ENCODE measurements at regions not wholly inside any gene's neighbourhood (a gene's known extent, or its start where the extent isn't known, plus 50 kb on each side); places are given as distances from the start of the nearest gene placed in this dataset.
"Not testable (repeated sequence)": the region's sequence is repeated elsewhere in the genome, so short reads cannot be mapped to it uniquely, and the experiment has no call there.

DNA sequence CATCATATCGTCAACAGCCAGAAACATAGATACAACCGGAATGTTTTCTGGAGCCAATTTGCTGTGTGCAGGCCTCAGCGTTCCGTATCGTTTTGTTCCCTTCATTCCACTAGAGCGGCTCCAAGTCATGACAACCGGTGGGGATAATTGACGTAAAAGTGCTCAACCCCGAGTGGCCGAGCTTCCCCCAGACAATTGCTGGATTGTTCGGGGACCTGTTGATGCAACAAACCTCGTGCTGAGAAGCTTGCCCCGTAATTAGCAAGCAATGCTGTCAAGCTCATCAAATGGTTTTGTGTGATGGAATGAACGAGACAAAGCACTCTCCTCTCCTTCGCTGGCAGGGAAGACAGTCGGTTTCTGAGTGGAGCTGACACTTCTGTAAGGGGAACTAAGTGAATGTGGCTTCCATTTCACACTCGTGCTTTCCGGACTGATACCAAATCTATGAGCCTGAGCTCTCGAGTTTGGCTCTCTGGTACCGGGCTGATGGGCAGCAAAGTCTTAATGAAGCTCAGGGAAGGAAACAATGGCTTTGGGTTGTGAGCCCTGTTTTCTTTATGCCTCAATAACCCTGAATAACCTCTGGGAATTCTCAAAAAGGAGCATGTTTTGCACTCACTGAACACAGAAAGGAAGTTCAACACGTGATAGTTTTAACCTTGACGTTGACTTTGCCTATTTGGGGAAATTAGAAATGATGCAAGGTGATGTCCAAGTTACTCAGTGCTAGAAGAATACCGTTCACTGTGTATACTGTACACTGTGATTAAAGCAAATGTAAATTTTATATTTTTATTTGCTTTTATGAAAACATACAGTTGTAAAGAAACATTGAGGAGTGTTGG lies 220.5 kb downstream of the BAMBI start:
- no peak overlapping the region for H3K4me3 ChIP-seq (ENCODE audit: low read length)
- TF ChIP-seq ZNF274 (IDR thresholded peaks at IDR 0.05; ENCODE audit: low read depth, low read length): no peak

DNA sequence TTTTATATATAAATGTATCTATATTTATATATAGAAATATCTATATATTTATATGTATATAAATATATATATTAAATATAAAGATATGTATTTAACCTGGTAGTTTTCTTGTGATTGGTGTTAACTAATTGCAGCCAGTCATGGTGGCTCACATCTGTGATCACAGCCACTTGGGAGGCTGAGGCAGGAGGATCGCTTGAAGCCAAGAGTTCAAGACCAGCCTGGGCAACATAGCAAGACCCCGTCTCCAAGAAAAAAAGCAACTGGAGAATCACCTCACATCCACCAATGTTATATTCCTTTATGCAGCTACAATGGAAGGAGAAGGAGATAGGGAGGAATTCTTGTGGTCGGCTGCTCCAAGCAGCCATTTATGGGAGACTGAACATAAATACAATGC lies 224.9 kb downstream of the BAMBI start:
- H3K4me3 ChIP-seq (ENCODE audit: low read length): no peak overlapping the region
- no peak for TF ChIP-seq ZNF274 (IDR thresholded peaks at IDR 0.05; ENCODE audit: low read depth, low read length)

DNA sequence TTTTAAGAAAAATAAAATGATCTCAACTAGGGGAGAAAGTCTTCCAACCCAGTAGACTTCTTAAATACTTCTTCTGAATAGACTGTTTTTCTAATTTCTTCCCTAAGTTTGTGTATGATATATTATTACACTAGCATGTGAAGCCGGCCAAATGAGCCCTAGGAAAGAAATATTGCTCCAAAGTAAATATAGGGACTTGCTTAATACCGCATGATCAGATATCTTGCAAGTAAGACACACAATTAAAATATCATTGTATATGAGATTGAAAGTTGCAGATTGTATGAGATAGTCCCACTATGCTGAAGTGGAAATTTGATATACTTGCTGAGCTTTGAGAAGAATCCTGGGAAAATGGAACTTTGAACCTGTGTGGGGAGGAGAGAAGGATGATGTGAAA lies 225.7 kb downstream of the BAMBI start:
- H3K4me3 ChIP-seq (ENCODE audit: low read length): no peak overlapping the region
- TF ChIP-seq ZNF274 (IDR thresholded peaks at IDR 0.05; ENCODE audit: low read depth, low read length): no peak

DNA sequence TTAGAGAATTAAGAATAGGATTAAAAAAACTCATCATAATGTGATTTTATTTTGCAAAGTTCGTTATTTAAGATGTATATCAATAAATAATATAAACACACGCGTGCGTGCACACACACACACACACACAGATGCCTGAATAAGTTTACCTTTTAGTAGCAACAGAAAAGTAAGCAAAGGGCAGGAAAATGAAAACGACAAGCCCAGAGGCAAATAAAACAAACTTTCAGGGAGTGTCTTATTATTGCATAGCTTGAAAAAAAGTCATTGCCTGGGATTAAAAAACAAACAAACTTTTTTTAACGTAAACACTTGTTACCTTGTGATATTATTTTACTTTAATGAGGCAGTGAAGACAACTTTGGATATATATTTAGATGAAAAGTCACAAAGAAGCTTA lies 226.4 kb downstream of the BAMBI start:
- H3K4me3 ChIP-seq (ENCODE audit: low read length): no peak overlapping the region
- TF ChIP-seq ZNF274 (IDR thresholded peaks at IDR 0.05; ENCODE audit: low read depth, low read length): no peak

DNA sequence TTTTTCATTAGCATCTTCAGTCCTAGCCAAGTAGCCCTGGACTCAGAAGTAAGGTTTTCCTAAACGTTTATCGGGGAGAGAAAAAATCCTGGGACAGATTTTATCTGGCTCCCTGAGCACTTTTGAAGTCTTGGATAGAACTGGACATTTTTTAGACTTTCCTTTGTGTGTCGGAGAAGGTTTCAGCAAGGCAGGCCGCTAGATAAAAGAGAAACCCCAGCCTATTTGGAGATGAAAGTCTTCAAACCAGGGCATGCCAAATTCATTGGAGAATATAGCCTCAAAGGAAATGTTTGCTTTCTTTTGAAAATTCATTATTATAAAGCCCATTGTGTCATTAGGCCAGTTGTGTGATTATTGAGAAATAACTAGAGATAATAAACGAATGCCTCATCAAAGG lies 228.1 kb downstream of the BAMBI start:
- H3K4me3 ChIP-seq (ENCODE audit: low read length): no peak overlapping the region
- TF ChIP-seq ZNF274 (IDR thresholded peaks at IDR 0.05; ENCODE audit: low read depth, low read length): no peak

DNA sequence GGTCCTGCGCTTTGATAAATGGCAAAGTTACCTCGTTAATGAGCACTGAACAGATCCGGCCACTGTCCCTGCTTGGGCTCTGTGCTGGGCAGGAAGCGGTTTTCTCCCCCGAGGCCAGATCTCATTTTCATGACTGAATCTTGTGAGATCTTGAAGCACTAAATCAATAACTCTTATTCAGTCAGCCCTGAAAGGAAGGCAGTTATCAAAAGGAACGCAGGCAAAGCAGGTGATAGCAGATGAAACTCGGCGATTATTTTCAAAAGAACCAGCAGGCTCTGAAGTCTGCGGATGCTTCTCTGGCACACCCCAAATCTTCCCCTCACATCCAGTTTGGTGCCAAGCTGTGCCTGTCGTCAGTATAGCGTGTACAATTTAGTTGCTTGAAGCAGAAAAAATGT lies 228.7 kb downstream of the BAMBI start:
- no peak for TF ChIP-seq ZNF274 (IDR thresholded peaks at IDR 0.05; ENCODE audit: low read depth, low read length)
- no peak overlapping the region for H3K4me3 ChIP-seq (ENCODE audit: low read length)

DNA sequence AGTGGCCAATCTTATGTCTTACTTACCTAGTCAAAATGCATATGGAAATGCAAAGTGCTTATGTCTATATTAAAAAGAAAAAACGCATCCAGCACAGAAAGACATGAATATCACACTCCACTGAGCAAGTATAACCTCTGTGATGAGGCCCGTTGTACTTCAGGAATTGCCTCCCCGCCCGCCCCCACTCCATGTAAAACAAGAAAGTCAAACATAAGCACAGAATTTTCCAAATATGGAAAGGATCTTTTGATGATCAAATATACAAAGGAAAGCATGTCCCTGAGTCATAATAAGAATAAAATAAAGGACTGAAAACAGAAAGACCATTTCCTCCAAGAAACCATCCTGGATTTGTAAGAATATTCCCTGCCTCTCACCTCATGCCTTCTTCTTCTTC lies 229.1 kb downstream of the BAMBI start:
- no peak overlapping the region for H3K4me3 ChIP-seq (ENCODE audit: low read length)
- no peak for TF ChIP-seq ZNF274 (IDR thresholded peaks at IDR 0.05; ENCODE audit: low read depth, low read length)

DNA sequence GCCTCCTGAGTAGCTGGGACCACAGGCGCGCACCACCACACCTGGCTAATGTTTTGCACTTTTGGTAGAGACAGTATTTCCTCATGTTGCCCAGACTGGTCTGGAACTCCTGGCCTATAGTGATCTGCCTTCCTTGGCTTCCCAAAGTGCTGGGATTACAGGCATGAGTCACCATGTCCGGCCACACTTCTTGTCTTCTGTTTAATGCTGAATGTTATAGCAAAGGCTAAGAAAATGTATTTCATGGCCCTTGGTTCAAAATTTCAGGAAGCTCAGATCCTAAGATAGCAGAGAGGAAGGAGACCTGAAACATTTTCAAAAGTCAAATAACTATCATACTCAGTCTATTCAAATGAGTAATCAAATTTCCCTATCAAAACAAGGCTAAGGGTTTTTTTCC lies 229.6 kb downstream of the BAMBI start:
- no peak for TF ChIP-seq ZNF274 (IDR thresholded peaks at IDR 0.05; ENCODE audit: low read depth, low read length)
- H3K4me3 ChIP-seq (ENCODE audit: low read length): no peak overlapping the region

DNA sequence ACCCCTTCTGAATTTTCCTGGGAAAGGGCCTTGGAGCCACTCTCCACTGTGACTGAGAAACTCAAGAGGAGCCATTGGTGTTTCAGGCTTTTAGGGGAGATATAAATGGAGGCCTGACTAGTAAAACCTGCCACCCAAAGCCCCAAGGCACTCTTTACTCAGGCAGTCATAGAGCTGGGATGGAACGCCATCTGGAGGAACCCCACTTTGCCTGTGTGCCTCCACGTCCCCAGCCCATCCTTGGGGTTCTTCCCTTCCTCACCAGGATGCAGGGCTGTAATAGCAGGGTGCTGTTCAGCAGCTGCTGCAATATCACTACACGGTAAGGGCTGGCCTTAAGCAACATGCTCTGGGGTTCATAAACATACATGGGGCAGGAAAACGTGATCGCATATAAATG lies 232.6 kb downstream of the BAMBI start:
- TF ChIP-seq ZNF274 (IDR thresholded peaks at IDR 0.05; ENCODE audit: low read depth, low read length): no peak
- no peak overlapping the region for H3K4me3 ChIP-seq (ENCODE audit: low read length)

DNA sequence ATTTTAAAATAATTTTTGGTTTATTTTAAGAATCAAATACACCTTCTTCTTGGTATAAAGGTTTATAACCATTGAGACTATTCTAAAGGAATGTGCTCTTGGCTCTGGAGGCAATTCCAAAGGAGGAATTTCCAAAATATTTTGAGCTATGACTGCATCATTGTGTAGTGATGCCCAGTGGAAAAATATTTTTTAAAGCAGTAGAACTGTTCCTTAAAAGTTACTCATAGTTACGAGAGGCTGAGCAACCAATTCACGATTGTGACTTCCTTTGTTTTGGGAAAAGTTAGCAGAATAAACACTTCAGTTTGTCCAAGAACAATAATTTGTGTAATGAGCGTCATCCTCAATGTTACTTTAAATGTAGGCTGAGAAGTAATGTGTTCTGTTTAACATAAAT lies 233.6 kb downstream of the BAMBI start:
- no peak overlapping the region for H3K4me3 ChIP-seq (ENCODE audit: low read length)
- TF ChIP-seq ZNF274 (IDR thresholded peaks at IDR 0.05; ENCODE audit: low read depth, low read length): no peak

DNA sequence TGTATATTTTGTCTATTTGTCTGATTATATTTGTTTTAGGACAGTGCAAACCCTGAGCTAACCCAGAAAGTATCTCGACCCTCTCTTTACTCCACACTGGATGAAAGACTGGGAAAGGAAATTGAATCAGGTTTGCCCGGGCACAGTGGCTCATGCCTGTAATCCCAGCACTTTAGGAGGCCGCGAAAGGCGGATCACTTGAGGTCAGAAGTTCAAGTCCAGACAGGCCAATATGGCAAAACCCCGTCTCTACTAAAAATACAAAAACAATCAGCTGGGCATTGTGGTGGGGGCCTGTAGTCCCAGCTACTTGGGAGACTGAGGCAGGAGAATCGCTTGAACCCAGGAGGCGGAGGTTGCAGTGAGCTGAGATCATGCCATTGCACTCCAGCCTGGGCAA lies 234.2 kb downstream of the BAMBI start:
- not testable (repeated sequence) for H3K4me3 ChIP-seq (ENCODE audit: low read length)

DNA sequence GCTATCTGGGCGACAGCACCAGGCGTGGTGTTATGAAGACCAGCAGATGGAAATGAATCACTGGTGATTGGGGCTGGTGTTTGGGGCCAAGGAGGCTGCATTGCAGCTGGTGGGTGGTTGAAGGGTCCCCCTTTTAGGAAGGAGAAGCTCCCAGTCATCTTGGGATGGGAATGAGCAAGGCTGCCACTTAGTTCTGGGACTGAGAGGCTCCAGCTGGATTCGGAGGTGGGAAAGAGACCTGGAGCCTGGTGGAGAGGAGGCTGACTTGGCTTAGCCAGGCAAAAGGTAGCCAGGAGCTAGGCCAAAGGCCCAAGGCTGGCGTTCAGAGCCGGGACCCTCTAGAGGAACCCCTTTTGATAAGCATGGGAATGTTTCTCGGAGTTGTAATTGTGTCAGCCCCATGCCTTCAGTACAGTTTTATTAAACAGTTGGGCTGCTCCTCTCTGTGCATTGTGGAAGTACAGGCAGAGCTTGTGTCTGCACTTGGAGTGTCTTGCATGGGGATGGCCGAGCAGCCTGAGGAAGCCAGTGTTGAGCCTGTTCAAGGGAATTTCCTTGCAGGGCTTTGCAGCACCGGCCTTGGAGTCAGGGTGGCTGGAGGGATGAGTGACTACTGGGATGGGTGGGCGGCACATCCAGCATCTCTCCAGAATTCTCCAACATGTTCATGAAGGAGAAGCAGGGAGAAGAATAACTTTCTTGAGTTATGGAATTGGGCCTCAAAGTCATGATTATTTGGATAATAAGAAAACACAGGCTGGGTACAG lies 234.9 kb downstream of the BAMBI start:
- TF ChIP-seq ZNF274 (IDR thresholded peaks at IDR 0.05; ENCODE audit: low read depth, low read length): no peak
- H3K4me3 ChIP-seq (ENCODE audit: low read length): no peak overlapping the region

DNA sequence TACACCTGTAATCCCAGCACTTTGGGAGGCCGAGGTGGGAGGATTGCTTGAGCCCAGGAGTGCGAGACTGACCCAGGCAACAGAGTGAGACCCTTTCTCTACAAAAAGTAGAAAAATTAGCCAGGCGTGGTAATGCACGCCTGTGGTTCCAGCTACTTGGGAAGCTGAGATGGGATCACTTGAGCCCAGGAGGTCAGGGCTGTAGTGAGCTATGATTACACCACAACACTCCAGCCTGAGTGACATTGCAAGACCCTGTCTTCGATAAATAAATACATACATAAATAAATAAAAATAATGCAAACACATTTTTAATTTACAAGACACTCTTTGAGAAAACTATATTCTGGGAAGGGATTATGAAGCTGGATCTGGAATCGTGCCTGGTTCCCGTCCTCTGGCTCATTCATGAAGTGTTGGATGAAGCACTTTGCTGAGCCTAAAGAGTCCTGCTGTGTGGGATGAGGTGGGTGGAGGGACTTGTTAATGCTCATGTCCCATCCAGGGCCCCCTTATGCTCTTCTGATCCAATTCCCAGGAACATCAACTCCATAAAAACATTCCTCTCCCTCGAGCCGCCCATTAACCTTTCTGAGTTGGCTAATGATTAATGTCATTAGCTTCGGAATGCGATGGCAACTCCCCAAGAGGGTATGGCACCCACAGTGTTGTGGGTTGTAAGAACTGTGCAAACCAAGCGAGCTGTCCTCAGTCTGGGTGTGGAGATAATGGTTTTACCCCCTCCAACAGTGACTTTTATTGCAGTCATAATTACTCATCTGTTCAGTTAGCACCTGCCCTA lies 236.3 kb downstream of the BAMBI start:
- no peak for TF ChIP-seq ZNF274 (IDR thresholded peaks at IDR 0.05; ENCODE audit: low read depth, low read length)
- H3K4me3 ChIP-seq (ENCODE audit: low read length): no peak overlapping the region

DNA sequence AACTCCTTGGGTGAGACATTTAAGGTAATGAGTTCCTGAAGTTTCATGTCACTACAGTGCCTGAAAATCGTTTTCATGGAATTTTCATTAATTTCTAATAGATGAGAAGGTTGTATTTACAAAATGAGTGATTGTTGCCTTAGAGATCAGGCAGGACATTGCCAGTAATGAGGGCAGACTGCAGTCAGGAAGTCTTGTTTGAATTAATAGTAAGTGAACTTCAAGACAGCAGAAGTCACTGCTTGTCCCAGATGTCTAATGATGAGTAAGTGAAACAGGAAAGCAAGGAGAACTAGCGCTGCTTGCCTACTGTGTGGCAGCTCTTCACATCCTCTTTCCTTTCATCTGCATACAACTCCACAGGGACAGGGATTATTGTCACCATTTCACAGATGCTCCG lies 237.4 kb downstream of the BAMBI start:
- H3K4me3 ChIP-seq (ENCODE audit: low read length): no peak overlapping the region
- no peak for TF ChIP-seq ZNF274 (IDR thresholded peaks at IDR 0.05; ENCODE audit: low read depth, low read length)
